K562 (cell line): ENCODE measurements at regions not wholly inside any gene's neighbourhood (a gene's known extent, or its start where the extent isn't known, plus 50 kb on each side); places are given as distances from the start of the nearest gene placed in this dataset.

Experiments used
- ATAC-seq: fragments of 200-7000 bp; cut with Tn5 transposase; 3 replicates; pipeline ENCODE4 v1.9.1; 2020; ENCODE audit warnings: moderate library complexity
- BruUV-seq: library from RNA; stranded (reverse); fragments of 400-500 nt; replicated peaks from 2 replicates; lab custom pipeline; 2021; lab: Mats Ljungman, UMichigan
- CTCF ChIA-PET: fragments of 300-600 bp; formaldehyde crosslinking; extraction: SDS; loops from one replicate; lab custom pipeline; 2021; ENCODE audit warnings: low intra/inter-chr PET ratio; lab: Yijun Ruan, JAX
- POLR2A ChIA-PET: fragments of 300-600, 350-650 bp; sonication (Branson Sonifier 250); formaldehyde crosslinking; extraction: SDS; loops from one replicate; lab custom pipeline; 2021; ENCODE audit warnings: antibody characterized with exemption, inconsistent platforms; lab: Yijun Ruan, JAX
- DNase-seq, 4 experiments: peaks; one replicate each; pipeline versions ENCODE4 v3.0.0 to v3.0.0-alpha.2; 2011 to 2018; ENCODE audit warnings: low spot score in 3 of 4, mixed read lengths in 3 of 4; ENCODE audit errors: extremely low read depth in 1 of 4
- FAIRE-seq: peaks from 2 replicates; lab custom pipeline; 2011; peaks lifted over from hg19 to GRCh38; lab: Jason Lieb, UNC
- H2AFZ ChIP-seq: 2 replicates; pipeline ENCODE4 v1.6.0; 2011; ENCODE audit warnings: low read depth, low read length, control low read depth, inconsistent platforms
- H3K27ac ChIP-seq: fragments of 200-600 bp; 3 replicates; pipeline ENCODE4 v1.8.0; 2011; ENCODE audit warnings: low read depth, mild to moderate bottlenecking, control low read depth, inconsistent platforms, low read length, moderate library complexity, mixed read lengths; ENCODE audit errors: extremely low read depth
- H3K27me3 ChIP-seq, 2 experiments: fragments of 300-600 bp in 1 of 2; 2 replicates in 1 of 2; 3 replicates in 1 of 2; pipeline versions ENCODE4 v1.6.0 to v1.8.0; 2011; ENCODE audit warnings: inconsistent platforms in 2 of 2, low read length in 2 of 2, mild to moderate bottlenecking in 1 of 2, mixed read lengths in 1 of 2, moderate library complexity in 1 of 2; ENCODE audit not compliant: control insufficient read depth in 2 of 2, insufficient read depth in 2 of 2
- H3K36me3 ChIP-seq: fragments of 300-600 bp; 3 replicates; pipeline ENCODE4 v1.8.0; 2011; ENCODE audit warnings: mild to moderate bottlenecking, low read length, inconsistent platforms; ENCODE audit not compliant: control insufficient read depth, insufficient read depth
- H3K4me1 ChIP-seq, 2 experiments: fragments of 200-600 bp in 1 of 2; replicated peaks in 1 of 2; 2 replicates in 1 of 2; 3 replicates in 1 of 2; pipeline versions ENCODE4 v1.5.1 to v1.8.0; 2011; ENCODE audit warnings: inconsistent platforms in 2 of 2, low read length in 2 of 2, mild to moderate bottlenecking in 1 of 2, mixed read lengths in 1 of 2, moderate library complexity in 1 of 2; ENCODE audit not compliant: control insufficient read depth in 2 of 2, insufficient read depth in 2 of 2
- H3K4me2 ChIP-seq: 2 replicates; pipeline ENCODE4 v1.6.1; 2011; ENCODE audit warnings: low read length, control low read depth, inconsistent platforms, mixed read lengths; ENCODE audit not compliant: insufficient read depth
- H3K4me3 ChIP-seq: fragments of 200-600 bp; sonication (generic), shearing (Covaris generic); 2 replicates; pipeline ENCODE4 v1.5.1; 2016; ENCODE audit warnings: control low read depth, inconsistent platforms
- H3K79me2 ChIP-seq: fragments of 200-600 bp; 3 replicates; pipeline ENCODE4 v1.8.0; 2011; ENCODE audit warnings: low read length, inconsistent platforms; ENCODE audit not compliant: control insufficient read depth, insufficient read depth
- H3K9ac ChIP-seq, 2 experiments: 2 replicates each; pipeline versions ENCODE4 v1.6.0 to v1.6.1; 2011; ENCODE audit warnings: low read depth in 2 of 2, low read length in 2 of 2, control low read depth in 1 of 2, inconsistent platforms in 1 of 2, mild to moderate bottlenecking in 1 of 2, mixed read lengths in 1 of 2; ENCODE audit not compliant: insufficient read depth in 1 of 2
- H3K9me1 ChIP-seq: one replicate; pipeline ENCODE4 v1.6.0; 2011; ENCODE audit warnings: inconsistent platforms, mild to moderate bottlenecking, low read length, moderate library complexity; ENCODE audit not compliant: control insufficient read depth, insufficient read depth
- H3K9me3 ChIP-seq: replicated peaks from 2 replicates; pipeline ENCODE4 v1.5.1; 2011; ENCODE audit warnings: low read depth, low read length, inconsistent platforms; ENCODE audit not compliant: control insufficient read depth, insufficient read depth
- H4K20me1 ChIP-seq: replicated peaks from 2 replicates; pipeline ENCODE4 v1.6.1; 2011; ENCODE audit warnings: low read length, inconsistent platforms, mixed read lengths; ENCODE audit not compliant: control insufficient read depth, insufficient read depth
- CBX3 ChIP-seq, 2 experiments: IDR thresholded peaks; 1 replicate in 1 of 2; 2 replicates in 1 of 2; pipeline ENCODE4 v1.6.1; 2012; ENCODE audit warnings: inconsistent platforms in 2 of 2, low read length in 2 of 2, borderline replicate concordance in 1 of 2, control low read depth in 1 of 2
- HDAC2 ChIP-seq: fragments of 450-650 bp; IDR thresholded peaks from 2 replicates; pipeline ENCODE4 v1.6.1; 2016; ENCODE audit warnings: mild to moderate bottlenecking
- KAT8 ChIP-seq: fragments of 450-650 bp; IDR thresholded peaks from 2 replicates; pipeline ENCODE4 v1.6.1; 2016; ENCODE audit warnings: low read depth, mild to moderate bottlenecking
- L3MBTL2 ChIP-seq: fragments of 450-650 bp; IDR thresholded peaks from 2 replicates; pipeline ENCODE4 v1.6.1; 2016; ENCODE audit warnings: mild to moderate bottlenecking, moderate library complexity
- MTA1 ChIP-seq: fragments of 450-650 bp; IDR thresholded peaks from 2 replicates; pipeline ENCODE4 v1.6.1; 2017; ENCODE audit warnings: borderline replicate concordance
- NFIX ChIP-seq: fragments of 250-450 bp; sonication (Bioruptor Pico); IDR thresholded peaks from 2 replicates; pipeline ENCODE4 v1.4.0; 2020; ENCODE audit warnings: low read depth, mild to moderate bottlenecking, moderate library complexity
- NR2C1 ChIP-seq, 2 experiments: fragments of 450-650 bp; IDR thresholded peaks; 2 replicates each; pipeline ENCODE4 v1.6.1; 2017; ENCODE audit warnings: mild to moderate bottlenecking in 2 of 2, antibody characterized with exemption in 1 of 2, inconsistent platforms in 1 of 2, missing compliant biosample characterization in 1 of 2, missing genetic modification characterization in 1 of 2
- TAF15 ChIP-seq: fragments of 200-400 bp; formaldehyde crosslinking; IDR thresholded peaks from 2 replicates; pipeline ENCODE4 v1.6.1; 2017; ENCODE audit warnings: mild to moderate bottlenecking, low read depth, low read length, moderate library complexity
- ZNF253 ChIP-seq: fragments of 250-450 bp; sonication (Bioruptor Pico); conservative IDR thresholded peaks from 2 replicates; pipeline ENCODE4 v1.6.1; 2021; ENCODE audit warnings: mild to moderate bottlenecking
- ZNF717 ChIP-seq: fragments of 250-450 bp; sonication (Bioruptor Pico); IDR thresholded peaks from 2 replicates; pipeline ENCODE4 v1.5.0; 2021
- WGBS: fragments of 100-300 bp; shearing (Covaris generic); methylation state at CpG from one replicate; pipeline ENCODE4 v1.1.6; 2016; ENCODE audit warnings: low coverage, mixed read lengths; ENCODE audit not compliant: insufficient coverage; ENCODE audit errors: missing lambda C conversion rate; 5-methylcytosine and 5-hydroxymethylcytosine counted together
- in situ Hi-C: fragments of 300-500 bp; cut with MboI; formaldehyde crosslinking; loops from 4 replicates; pipeline ENCODE4 v1.15.0; 2018; ENCODE audit warnings: inconsistent platforms, mixed read lengths
- intact Hi-C: fragments of 100-400 bp; cut with micrococcal nuclease; formaldehyde crosslinking; loops from 2 replicates; pipeline ENCODE4 v1.14.2; 2022
- TF ChIP-seq, protein P1 (sequence below): fragments of 250-450 bp; sonication (Bioruptor Pico); IDR thresholded peaks from 2 replicates; pipeline ENCODE4 v1.8.0; 2022; ENCODE audit warnings: inconsistent platforms
- TF ChIP-seq, protein P2 (sequence below), 3 experiments: IDR thresholded peaks in 2 of 3; conservative IDR thresholded peaks in 1 of 3; 2 replicates each; pipeline ENCODE4 v1.5.1; 2011 to 2012; ENCODE audit warnings: low read length in 3 of 3, mild to moderate bottlenecking in 3 of 3, control low read depth in 2 of 3, improper control_type of control experiment in 1 of 3, inconsistent platforms in 1 of 3, low read depth in 1 of 3, mixed read lengths in 1 of 3, moderate library complexity in 1 of 3; ENCODE audit not compliant: insufficient read depth in 2 of 3
- TF ChIP-seq, protein P3 (sequence below): sonication (generic); formaldehyde crosslinking; IDR thresholded peaks from 2 replicates; pipeline ENCODE4 v1.8.1; 2023; ENCODE audit warnings: mild to moderate bottlenecking, missing genetic modification reagents, moderate library complexity
- TF ChIP-seq, protein P4 (sequence below): fragments of 250-450 bp; sonication (Bioruptor Pico); IDR thresholded peaks from 2 replicates; pipeline ENCODE4 v1.5.0; 2022; ENCODE audit warnings: mild to moderate bottlenecking
- TF ChIP-seq, protein P5 (sequence below): fragments of 250-450 bp; sonication (Bioruptor Pico); IDR thresholded peaks from 2 replicates; pipeline ENCODE4 v1.4.0; 2020; ENCODE audit warnings: mild to moderate bottlenecking, moderate library complexity

DNA sequence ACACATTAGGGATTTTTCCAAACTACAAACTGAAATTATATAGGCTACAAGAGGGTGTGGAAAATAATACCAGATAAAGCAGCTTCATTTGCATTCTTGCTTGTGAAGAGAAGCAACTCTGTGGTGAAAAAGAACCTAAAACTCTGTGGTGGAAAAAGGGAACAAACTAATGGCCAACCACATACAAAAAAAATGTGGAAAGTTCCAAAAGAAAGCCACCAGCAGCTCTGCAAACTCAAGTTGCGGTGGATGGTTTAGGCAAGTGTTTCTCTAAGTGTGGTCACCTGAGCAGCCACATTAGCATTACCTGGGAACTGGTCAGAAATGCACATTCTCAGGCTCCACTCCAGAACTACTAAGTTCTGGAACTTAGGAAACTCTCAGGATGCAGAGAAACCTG, 586.4 kb downstream of the ACTL7B start:
- Histone ChIP-seq H3K79me2 (no peaks in the 10 kb centered on the region), H4K20me1 (no peaks in the 10 kb centered on the region), H3K9ac (no peak overlapping the region), H3K4me3 (no peak overlapping the region), H3K9me3 (no peaks in the 10 kb centered on the region), H2AFZ (no peak overlapping the region), H3K27me3 (peaks cover 0 to 4% of the 10 kb centered on the region in 2 experiments; a peak in 1 of 5 replicates), H3K4me1 (no peaks in the 10 kb centered on the region), H3K27ac (no peak overlapping the region), H3K36me3 (no peaks in the 10 kb centered on the region), H3K4me2 (no peak overlapping the region), H3K9me1 (no peaks in the 10 kb centered on the region)
- no peak for ATAC-seq
- BruUV-seq: no TSS peak
- intact Hi-C loops: no loop called here
- FAIRE-seq: no peak
- in situ Hi-C loops: no loop called here
- DNase-seq: no peak
- ChIA-PET CTCF (no interaction called here), POLR2A (interaction anchor here (1.1 kb wide), 1 partner anchor 9 kb away, joined by 3 read pairs; no protein-coding TSS in a partner anchor)
- WGBS: 0% methylated on average over 1 of the region's 1 CpG
- TF ChIP-seq, protein P1, sequence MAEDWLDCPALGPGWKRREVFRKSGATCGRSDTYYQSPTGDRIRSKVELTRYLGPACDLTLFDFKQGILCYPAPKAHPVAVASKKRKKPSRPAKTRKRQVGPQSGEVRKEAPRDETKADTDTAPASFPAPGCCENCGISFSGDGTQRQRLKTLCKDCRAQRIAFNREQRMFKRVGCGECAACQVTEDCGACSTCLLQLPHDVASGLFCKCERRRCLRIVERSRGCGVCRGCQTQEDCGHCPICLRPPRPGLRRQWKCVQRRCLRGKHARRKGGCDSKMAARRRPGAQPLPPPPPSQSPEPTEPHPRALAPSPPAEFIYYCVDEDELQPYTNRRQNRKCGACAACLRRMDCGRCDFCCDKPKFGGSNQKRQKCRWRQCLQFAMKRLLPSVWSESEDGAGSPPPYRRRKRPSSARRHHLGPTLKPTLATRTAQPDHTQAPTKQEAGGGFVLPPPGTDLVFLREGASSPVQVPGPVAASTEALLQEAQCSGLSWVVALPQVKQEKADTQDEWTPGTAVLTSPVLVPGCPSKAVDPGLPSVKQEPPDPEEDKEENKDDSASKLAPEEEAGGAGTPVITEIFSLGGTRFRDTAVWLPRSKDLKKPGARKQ (CRISPR knock-in tag): no peak
- TF ChIP-seq ZNF253 (CRISPR knock-in tag) (no peak), KAT8 (no peak), CBX3 (IDR thresholded peaks at IDR 0.05; ENCODE audit: borderline replicate concordance in 1 of 2, low read length in 2 of 2) (no peak), ZNF717 (CRISPR knock-in tag) (no peak), L3MBTL2 (no peak), HDAC2 (no peak), TAF15 (no peak), NR2C1 (IDR thresholded peaks at IDR 0.05) (no peak), NR2C1 (tag; IDR thresholded peaks at IDR 0.05) (no peak), MTA1 (no peak), NFIX (CRISPR knock-in tag) (no peak)
- TF ChIP-seq, protein P2, sequence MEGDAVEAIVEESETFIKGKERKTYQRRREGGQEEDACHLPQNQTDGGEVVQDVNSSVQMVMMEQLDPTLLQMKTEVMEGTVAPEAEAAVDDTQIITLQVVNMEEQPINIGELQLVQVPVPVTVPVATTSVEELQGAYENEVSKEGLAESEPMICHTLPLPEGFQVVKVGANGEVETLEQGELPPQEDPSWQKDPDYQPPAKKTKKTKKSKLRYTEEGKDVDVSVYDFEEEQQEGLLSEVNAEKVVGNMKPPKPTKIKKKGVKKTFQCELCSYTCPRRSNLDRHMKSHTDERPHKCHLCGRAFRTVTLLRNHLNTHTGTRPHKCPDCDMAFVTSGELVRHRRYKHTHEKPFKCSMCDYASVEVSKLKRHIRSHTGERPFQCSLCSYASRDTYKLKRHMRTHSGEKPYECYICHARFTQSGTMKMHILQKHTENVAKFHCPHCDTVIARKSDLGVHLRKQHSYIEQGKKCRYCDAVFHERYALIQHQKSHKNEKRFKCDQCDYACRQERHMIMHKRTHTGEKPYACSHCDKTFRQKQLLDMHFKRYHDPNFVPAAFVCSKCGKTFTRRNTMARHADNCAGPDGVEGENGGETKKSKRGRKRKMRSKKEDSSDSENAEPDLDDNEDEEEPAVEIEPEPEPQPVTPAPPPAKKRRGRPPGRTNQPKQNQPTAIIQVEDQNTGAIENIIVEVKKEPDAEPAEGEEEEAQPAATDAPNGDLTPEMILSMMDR (IDR thresholded peaks at IDR 0.05 in 2 of 3, conservative IDR thresholded peaks at IDR 0.05 in 1 of 3; ENCODE audit: insufficient read depth in 2 of 3, low read depth in 1 of 3, low read length in 3 of 3): no peak
- TF ChIP-seq, protein P3, sequence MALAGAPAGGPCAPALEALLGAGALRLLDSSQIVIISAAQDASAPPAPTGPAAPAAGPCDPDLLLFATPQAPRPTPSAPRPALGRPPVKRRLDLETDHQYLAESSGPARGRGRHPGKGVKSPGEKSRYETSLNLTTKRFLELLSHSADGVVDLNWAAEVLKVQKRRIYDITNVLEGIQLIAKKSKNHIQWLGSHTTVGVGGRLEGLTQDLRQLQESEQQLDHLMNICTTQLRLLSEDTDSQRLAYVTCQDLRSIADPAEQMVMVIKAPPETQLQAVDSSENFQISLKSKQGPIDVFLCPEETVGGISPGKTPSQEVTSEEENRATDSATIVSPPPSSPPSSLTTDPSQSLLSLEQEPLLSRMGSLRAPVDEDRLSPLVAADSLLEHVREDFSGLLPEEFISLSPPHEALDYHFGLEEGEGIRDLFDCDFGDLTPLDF: no peak
- TF ChIP-seq, protein P4, sequence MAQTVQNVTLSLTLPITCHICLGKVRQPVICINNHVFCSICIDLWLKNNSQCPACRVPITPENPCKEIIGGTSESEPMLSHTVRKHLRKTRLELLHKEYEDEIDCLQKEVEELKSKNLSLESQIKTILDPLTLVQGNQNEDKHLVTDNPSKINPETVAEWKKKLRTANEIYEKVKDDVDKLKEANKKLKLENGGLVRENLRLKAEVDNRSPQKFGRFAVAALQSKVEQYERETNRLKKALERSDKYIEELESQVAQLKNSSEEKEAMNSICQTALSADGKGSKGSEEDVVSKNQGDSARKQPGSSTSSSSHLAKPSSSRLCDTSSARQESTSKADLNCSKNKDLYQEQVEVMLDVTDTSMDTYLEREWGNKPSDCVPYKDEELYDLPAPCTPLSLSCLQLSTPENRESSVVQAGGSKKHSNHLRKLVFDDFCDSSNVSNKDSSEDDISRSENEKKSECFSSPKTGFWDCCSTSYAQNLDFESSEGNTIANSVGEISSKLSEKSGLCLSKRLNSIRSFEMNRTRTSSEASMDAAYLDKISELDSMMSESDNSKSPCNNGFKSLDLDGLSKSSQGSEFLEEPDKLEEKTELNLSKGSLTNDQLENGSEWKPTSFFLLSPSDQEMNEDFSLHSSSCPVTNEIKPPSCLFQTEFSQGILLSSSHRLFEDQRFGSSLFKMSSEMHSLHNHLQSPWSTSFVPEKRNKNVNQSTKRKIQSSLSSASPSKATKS (CRISPR knock-in tag): no peak
- TF ChIP-seq, protein P5, sequence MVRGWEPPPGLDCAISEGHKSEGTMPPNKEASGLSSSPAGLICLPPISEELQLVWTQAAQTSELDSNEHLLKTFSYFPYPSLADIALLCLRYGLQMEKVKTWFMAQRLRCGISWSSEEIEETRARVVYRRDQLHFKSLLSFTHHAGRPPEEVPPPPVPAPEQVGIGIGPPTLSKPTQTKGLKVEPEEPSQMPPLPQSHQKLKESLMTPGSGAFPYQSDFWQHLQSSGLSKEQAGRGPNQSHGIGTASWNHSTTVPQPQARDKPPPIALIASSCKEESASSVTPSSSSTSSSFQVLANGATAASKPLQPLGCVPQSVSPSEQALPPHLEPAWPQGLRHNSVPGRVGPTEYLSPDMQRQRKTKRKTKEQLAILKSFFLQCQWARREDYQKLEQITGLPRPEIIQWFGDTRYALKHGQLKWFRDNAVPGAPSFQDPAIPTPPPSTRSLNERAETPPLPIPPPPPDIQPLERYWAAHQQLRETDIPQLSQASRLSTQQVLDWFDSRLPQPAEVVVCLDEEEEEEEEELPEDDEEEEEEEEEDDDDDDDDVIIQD: no peak
